ENCODE measurements at regions not wholly inside any gene's neighbourhood (a gene's known extent, or its start where the extent isn't known, plus 50 kb on each side); places are given as distances from the start of the nearest gene placed in this dataset.

GRCh38 chr5:29148581-29148980, 2044.9 kb upstream of the CDH6 start:
- no peak overlapping the region for H3K27ac ChIP-seq (replicated peaks in 1 of 4)
- DNase-seq (ENCODE audit: extremely low spot score), result no peak
- H3K4me1 ChIP-seq, result no peaks in the 10 kb centered on the region
- TF ChIP-seq EP300 (IDR thresholded peaks at IDR 0.05) (no peak), POLR2A (IDR thresholded peaks at IDR 0.05; ENCODE audit: low read depth) (no peak), CTCF (IDR thresholded peaks at IDR 0.05) (no peak), POLR2AphosphoS5 (IDR thresholded peaks at IDR 0.05) (no peak)
- H3K36me3 ChIP-seq, result no peaks in the 10 kb centered on the region
- WGBS, result 58% methylated on average over 2 of the region's 2 CpGs
- no peaks in the 10 kb centered on the region for H3K27me3 ChIP-seq
- intact Hi-C loops (cut with DNase I), result no loop called here
- H3K4me3 ChIP-seq, result no peak overlapping the region
- no peaks in the 10 kb centered on the region for H3K9me3 ChIP-seq

- DNase-seq (ENCODE audit: extremely low spot score), result no peak
- H3K4me1 ChIP-seq, result no peaks in the 10 kb centered on the region
- H3K36me3 ChIP-seq, result no peaks in the 10 kb centered on the region
- H3K27ac ChIP-seq (replicated peaks in 1 of 4), result no peak overlapping the region
- no peak overlapping the region for H3K4me3 ChIP-seq
- TF ChIP-seq EP300 (IDR thresholded peaks at IDR 0.05), result no peak
- TF ChIP-seq POLR2AphosphoS5 (IDR thresholded peaks at IDR 0.05), result no peak
- TF ChIP-seq POLR2A (IDR thresholded peaks at IDR 0.05; ENCODE audit: low read depth), result no peak
- no peak for TF ChIP-seq CTCF (IDR thresholded peaks at IDR 0.05)
- no peaks in the 10 kb centered on the region for H3K9me3 ChIP-seq
- intact Hi-C loops (cut with DNase I), result no loop called here
- H3K27me3 ChIP-seq, result no peaks in the 10 kb centered on the region
- WGBS, result 88% methylated on average over 3 of the region's 3 CpGs
These were observed 2045.4 kb upstream of the CDH6 start for GRCh38 chr5:29148073-29148472.

- TF ChIP-seq CTCF (IDR thresholded peaks at IDR 0.05), result no peak
- TF ChIP-seq POLR2AphosphoS5 (IDR thresholded peaks at IDR 0.05), result no peak
- TF ChIP-seq EP300 (IDR thresholded peaks at IDR 0.05), result no peak
- TF ChIP-seq POLR2A (IDR thresholded peaks at IDR 0.05; ENCODE audit: low read depth), result no peak
- 80% methylated on average over 1 of the region's 1 CpG for WGBS
- Histone ChIP-seq H3K27me3 (no peaks in the 10 kb centered on the region), H3K4me1 (no peaks in the 10 kb centered on the region), H3K9me3 (no peaks in the 10 kb centered on the region), H3K27ac (replicated peaks in 1 of 4) (no peak overlapping the region), H3K36me3 (no peaks in the 10 kb centered on the region), H3K4me3 (no peak overlapping the region)
- intact Hi-C loops (cut with DNase I), result no loop called here
- no peak for DNase-seq (ENCODE audit: extremely low spot score)
These were observed 2050.2 kb upstream of the CDH6 start for GRCh38 chr5:29143266-29143665.

- intact Hi-C loops (cut with DNase I), result no loop called here
- Histone ChIP-seq H3K4me3 (no peak overlapping the region), H3K27me3 (no peaks in the 10 kb centered on the region), H3K36me3 (no peaks in the 10 kb centered on the region), H3K9me3 (peaks cover 0 to 5% (median 2%) of the 10 kb centered on the region in 4 donors), H3K27ac (replicated peaks in 1 of 4) (no peak overlapping the region), H3K4me1 (no peaks in the 10 kb centered on the region)
- TF ChIP-seq POLR2A (IDR thresholded peaks at IDR 0.05; ENCODE audit: low read depth) (no peak), CTCF (IDR thresholded peaks at IDR 0.05) (no peak), POLR2AphosphoS5 (IDR thresholded peaks at IDR 0.05) (no peak), EP300 (IDR thresholded peaks at IDR 0.05) (no peak)
- no peak for DNase-seq (ENCODE audit: extremely low spot score)
- 96% methylated on average over 2 of the region's 2 CpGs for WGBS
These were observed 2059.1 kb upstream of the CDH6 start for GRCh38 chr5:29134418-29134817.

- Histone ChIP-seq H3K9me3 (peaks cover 0 to 5% (median 2%) of the 10 kb centered on the region in 4 donors), H3K4me3 (no peak overlapping the region), H3K27ac (replicated peaks in 1 of 4) (no peak overlapping the region), H3K36me3 (no peaks in the 10 kb centered on the region), H3K27me3 (no peaks in the 10 kb centered on the region), H3K4me1 (no peaks in the 10 kb centered on the region)
- intact Hi-C loops (cut with DNase I), result no loop called here
- DNase-seq (ENCODE audit: extremely low spot score), result no peak
- WGBS, result 75% methylated on average over 2 of the region's 2 CpGs
- TF ChIP-seq EP300 (IDR thresholded peaks at IDR 0.05) (no peak), POLR2A (IDR thresholded peaks at IDR 0.05; ENCODE audit: low read depth) (no peak), CTCF (IDR thresholded peaks at IDR 0.05) (no peak), POLR2AphosphoS5 (IDR thresholded peaks at IDR 0.05) (no peak)
These were observed 2062.2 kb upstream of the CDH6 start for GRCh38 chr5:29131285-29131684.
